D721Med (cell line): ENCODE measurements at regions not wholly inside any gene's neighbourhood (a gene's known extent, or its start where the extent isn't known, plus 50 kb on each side); places are given as distances from the start of the nearest gene placed in this dataset.

Experiments used
- DNase-seq: peaks from one replicate; pipeline ENCODE4 v3.0.0; 2011; ENCODE audit warnings: low spot score; ENCODE audit not compliant: insufficient read length
- FAIRE-seq: peaks from 2 replicates; lab custom pipeline; 2011; peaks lifted over from hg19 to GRCh38; lab: Jason Lieb, UNC
- TF ChIP-seq, protein P1 (sequence below): IDR thresholded peaks from 2 replicates; pipeline ENCODE4 v1.5.1; 2012; ENCODE audit warnings: mild to moderate bottlenecking, control low read depth; ENCODE audit not compliant: insufficient read depth; ENCODE audit errors: missing control alignments

DNA sequence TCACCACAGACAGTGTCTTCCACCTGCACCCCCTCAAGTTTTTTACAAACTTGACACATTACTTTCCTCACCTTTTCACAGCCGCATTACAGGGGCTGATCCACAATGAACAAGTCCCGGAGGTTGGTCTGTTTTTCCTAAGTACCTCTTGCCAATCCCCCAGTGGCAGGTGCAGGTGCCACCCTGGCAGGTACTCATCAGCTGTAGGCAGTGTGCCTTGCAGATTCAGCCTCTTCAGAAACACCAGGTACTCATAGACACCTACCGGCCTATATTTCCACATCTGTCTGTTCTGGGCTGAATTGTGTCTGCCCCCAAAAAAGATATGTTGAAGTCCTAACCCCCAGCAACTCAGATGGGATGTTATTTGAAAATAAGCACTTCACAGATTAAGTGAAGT, 81.4 kb upstream of the CNIH3 start:
- TF ChIP-seq, protein P1, sequence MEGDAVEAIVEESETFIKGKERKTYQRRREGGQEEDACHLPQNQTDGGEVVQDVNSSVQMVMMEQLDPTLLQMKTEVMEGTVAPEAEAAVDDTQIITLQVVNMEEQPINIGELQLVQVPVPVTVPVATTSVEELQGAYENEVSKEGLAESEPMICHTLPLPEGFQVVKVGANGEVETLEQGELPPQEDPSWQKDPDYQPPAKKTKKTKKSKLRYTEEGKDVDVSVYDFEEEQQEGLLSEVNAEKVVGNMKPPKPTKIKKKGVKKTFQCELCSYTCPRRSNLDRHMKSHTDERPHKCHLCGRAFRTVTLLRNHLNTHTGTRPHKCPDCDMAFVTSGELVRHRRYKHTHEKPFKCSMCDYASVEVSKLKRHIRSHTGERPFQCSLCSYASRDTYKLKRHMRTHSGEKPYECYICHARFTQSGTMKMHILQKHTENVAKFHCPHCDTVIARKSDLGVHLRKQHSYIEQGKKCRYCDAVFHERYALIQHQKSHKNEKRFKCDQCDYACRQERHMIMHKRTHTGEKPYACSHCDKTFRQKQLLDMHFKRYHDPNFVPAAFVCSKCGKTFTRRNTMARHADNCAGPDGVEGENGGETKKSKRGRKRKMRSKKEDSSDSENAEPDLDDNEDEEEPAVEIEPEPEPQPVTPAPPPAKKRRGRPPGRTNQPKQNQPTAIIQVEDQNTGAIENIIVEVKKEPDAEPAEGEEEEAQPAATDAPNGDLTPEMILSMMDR: no peak
- no peak for DNase-seq
- no peak for FAIRE-seq

- FAIRE-seq: no peak
- TF ChIP-seq, protein P1: no peak
- DNase-seq: no peak
These were observed 80.5 kb upstream of the CNIH3 start for GRCh38 chr1:224535641-224536040.

GRCh38 chr1:224539971-224540370, 76.1 kb upstream of the CNIH3 start:
- DNase-seq (no peak), FAIRE-seq (no peak)
- TF ChIP-seq, protein P1: no peak

- TF ChIP-seq, protein P1: no peak
- DNase-seq: no peak
- no peak for FAIRE-seq
These were observed 75.6 kb upstream of the CNIH3 start for GRCh38 chr1:224540535-224540934.

DNA sequence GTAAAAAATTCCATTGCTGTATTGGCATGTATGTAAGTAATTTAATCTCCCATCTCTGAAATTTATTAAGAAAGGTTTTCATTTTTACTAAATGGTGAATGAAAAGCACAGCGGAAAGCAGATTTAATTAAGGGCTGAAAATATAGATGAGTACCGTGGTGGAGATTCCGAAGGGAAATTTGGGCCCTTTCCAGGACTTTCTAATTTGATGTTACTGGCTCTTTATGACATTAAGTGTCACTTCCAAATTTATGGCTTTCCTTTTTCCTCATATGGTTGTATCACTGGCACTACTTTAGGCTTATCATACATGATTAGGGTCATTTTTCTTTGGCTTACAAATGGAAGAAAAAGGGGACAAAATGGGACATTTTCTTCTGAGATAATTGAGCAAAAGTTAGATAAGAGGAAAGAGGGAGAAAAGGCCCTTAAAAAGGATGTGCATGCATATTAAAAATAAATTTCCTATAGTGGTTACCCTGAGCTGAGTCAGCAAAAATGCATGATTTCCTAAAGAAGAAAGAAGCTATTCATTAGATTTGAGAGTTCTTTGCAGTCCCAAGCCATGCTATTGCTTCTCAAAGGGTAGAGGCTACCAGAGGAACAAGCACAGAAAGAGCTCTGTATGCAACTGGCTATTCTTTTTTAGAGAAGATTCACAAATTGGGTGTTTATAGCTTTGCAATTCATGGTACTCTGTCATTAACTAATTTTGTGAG, 74.9 kb upstream of the CNIH3 start:
- no peak for DNase-seq
- FAIRE-seq: no peak
- TF ChIP-seq, protein P1: no peak

GRCh38 chr1:224541901-224542630, 74.1 kb upstream of the CNIH3 start:
- DNase-seq: no peak
- TF ChIP-seq, protein P1: no peak
- FAIRE-seq: no peak
